ENCODE measurements at regions not wholly inside any gene's neighbourhood (a gene's known extent, or its start where the extent isn't known, plus 50 kb on each side); places are given as distances from the start of the nearest gene placed in this dataset.

DNA sequence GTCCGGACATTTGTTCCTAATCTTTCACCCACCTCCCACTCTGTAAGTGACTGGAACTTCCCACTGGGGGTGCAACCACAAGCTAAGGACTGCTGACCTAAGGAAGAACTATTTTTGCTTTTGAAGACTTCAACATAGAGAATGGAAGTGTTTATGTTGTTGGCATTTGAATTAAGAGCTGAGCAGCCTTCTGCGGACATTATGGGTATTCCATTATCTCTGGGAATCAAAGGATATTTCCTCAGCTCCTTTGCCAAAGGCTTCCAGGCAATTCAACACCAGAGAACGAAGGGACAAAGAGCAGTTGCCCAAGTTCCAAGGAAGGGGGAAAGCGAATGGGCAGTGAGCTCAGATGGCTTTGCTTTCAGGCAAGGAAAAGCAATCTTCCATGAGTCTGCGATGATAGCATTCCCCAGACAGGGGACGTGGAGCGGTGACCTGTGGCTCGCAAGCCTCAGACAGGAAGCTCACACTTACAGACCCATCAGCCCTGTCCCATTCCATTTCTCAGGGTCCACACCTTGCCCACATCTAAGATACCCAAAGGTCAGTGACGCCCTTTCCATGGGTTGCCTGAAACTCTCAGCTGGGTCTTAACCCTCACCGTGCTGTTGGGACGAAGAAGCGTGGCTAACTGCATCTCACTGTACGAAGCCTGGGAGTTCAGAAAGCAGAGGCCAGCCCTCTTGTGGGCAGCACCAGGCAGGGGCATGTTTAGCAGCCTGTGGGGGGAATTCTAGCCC is 116.8 kb downstream of the COPS8 start:
- Histone ChIP-seq H3K4me2 (ENCODE audit: insufficient read depth, low read length) (no peak overlapping the region), H3K36me3 (ENCODE audit: control insufficient read depth in 2 of 2, extremely low read depth in 1 of 2, insufficient read depth in 2 of 2, low read length in 2 of 2) (no peaks in the 10 kb centered on the region), H3K79me2 (ENCODE audit: control insufficient read depth, insufficient read depth, low read length) (no peaks in the 10 kb centered on the region), H4K20me1 (replicated peaks; ENCODE audit: control insufficient read depth, extremely low read depth, insufficient read depth, low read length) (no peaks in the 10 kb centered on the region), H3K27me3 (ENCODE audit: control insufficient read depth in 2 of 2, insufficient read depth in 2 of 2, low read length in 2 of 2) (peaks cover 0 to 2% of the 10 kb centered on the region in 2 experiments), H3K4me3 (replicated peaks in 1 of 3; ENCODE audit: insufficient read depth in 1 of 3, low read depth in 1 of 3, low read length in 3 of 3) (no peak overlapping the region), H3K4me1 (ENCODE audit: control insufficient read depth, extremely low read depth, insufficient read depth, low read length) (peaks cover 6% of the 10 kb centered on the region), H3K9me1 (replicated peaks; ENCODE audit: control insufficient read depth, extremely low read depth, insufficient read depth, low read length) (no peaks in the 10 kb centered on the region), H3K27ac (ENCODE audit: insufficient read depth, low read depth, low read length) (no peak overlapping the region), H3K9ac (replicated peaks; ENCODE audit: extremely low read depth, insufficient read depth, low read length) (no peak overlapping the region), H3K9me3 (replicated peaks; ENCODE audit: control insufficient read depth, insufficient read depth, low read length) (no peaks in the 10 kb centered on the region), H2AFZ (ENCODE audit: low read depth, low read length) (no peak overlapping the region)
- TF ChIP-seq, protein P1, sequence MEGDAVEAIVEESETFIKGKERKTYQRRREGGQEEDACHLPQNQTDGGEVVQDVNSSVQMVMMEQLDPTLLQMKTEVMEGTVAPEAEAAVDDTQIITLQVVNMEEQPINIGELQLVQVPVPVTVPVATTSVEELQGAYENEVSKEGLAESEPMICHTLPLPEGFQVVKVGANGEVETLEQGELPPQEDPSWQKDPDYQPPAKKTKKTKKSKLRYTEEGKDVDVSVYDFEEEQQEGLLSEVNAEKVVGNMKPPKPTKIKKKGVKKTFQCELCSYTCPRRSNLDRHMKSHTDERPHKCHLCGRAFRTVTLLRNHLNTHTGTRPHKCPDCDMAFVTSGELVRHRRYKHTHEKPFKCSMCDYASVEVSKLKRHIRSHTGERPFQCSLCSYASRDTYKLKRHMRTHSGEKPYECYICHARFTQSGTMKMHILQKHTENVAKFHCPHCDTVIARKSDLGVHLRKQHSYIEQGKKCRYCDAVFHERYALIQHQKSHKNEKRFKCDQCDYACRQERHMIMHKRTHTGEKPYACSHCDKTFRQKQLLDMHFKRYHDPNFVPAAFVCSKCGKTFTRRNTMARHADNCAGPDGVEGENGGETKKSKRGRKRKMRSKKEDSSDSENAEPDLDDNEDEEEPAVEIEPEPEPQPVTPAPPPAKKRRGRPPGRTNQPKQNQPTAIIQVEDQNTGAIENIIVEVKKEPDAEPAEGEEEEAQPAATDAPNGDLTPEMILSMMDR (IDR thresholded peaks at IDR 0.05; ENCODE audit: extremely low read depth in 1 of 2, insufficient read depth in 1 of 2, low read depth in 1 of 2, low read length in 2 of 2) = no peak
- ChIA-PET CTCF (interaction anchor here (0.7 to 2.0 kb wide), 5 partner anchors 12 to 369 kb away, joined by 3 to 5 read pairs (median 3); no protein-coding TSS in a partner anchor), POLR2A (no interaction called here)
- dilution Hi-C loops (cut with MboI; ENCODE audit: extremely low pct_ligation_motif_present, low sequenced_read_pairs) (no loop called here), intact Hi-C loops (cut with micrococcal nuclease) (loop anchor here (2.0 kb wide), 1 partner anchor 54 kb away; no protein-coding TSS in a partner anchor)
- no TSS peak for BruUV-seq (replicated peaks)
- FAIRE-seq = no peak
- no peak for DNase-seq (ENCODE audit: low read depth, low spot score)

DNA sequence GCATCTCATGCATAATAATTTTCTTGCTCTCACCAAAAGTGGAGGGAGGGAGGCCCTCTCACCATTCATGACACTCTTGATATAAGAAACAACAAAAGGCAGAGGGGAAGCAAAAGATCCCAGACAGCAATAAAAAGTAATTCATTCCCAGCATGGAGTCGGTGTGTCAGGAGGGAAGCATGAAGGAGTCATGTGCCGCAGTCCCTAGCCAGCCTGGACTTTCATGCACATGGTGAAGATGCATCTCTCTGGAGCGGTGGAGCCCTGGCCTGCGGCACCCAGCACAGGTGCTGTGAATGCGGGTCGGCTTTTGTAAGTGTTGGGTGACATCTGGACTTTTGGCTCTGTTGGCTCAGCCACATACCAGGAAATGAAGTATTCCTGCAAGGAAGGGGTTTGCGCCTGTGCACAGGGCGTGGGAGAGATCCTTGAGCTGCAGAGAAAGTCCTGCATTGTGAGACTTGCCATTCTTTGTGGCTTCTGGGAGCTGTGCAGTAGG is 119.4 kb downstream of the COPS8 start:
- BruUV-seq (replicated peaks) = no TSS peak
- Histone ChIP-seq H3K27me3 (ENCODE audit: control insufficient read depth in 2 of 2, insufficient read depth in 2 of 2, low read length in 2 of 2) (peaks cover 0 to 2% of the 10 kb centered on the region in 2 experiments), H3K9me1 (replicated peaks; ENCODE audit: control insufficient read depth, extremely low read depth, insufficient read depth, low read length) (no peaks in the 10 kb centered on the region), H2AFZ (ENCODE audit: low read depth, low read length) (no peak overlapping the region), H3K36me3 (ENCODE audit: control insufficient read depth in 2 of 2, extremely low read depth in 1 of 2, insufficient read depth in 2 of 2, low read length in 2 of 2) (no peaks in the 10 kb centered on the region), H4K20me1 (replicated peaks; ENCODE audit: control insufficient read depth, extremely low read depth, insufficient read depth, low read length) (no peaks in the 10 kb centered on the region), H3K9ac (replicated peaks; ENCODE audit: extremely low read depth, insufficient read depth, low read length) (no peak overlapping the region), H3K4me3 (replicated peaks in 1 of 3; ENCODE audit: insufficient read depth in 1 of 3, low read depth in 1 of 3, low read length in 3 of 3) (no peak overlapping the region), H3K79me2 (ENCODE audit: control insufficient read depth, insufficient read depth, low read length) (no peaks in the 10 kb centered on the region), H3K4me2 (ENCODE audit: insufficient read depth, low read length) (no peak overlapping the region), H3K9me3 (replicated peaks; ENCODE audit: control insufficient read depth, insufficient read depth, low read length) (no peaks in the 10 kb centered on the region), H3K4me1 (ENCODE audit: control insufficient read depth, extremely low read depth, insufficient read depth, low read length) (peaks cover 6% of the 10 kb centered on the region), H3K27ac (ENCODE audit: insufficient read depth, low read depth, low read length) (no peak overlapping the region)
- no peak for FAIRE-seq
- POLR2A ChIA-PET = no interaction called here
- intact Hi-C loops (cut with micrococcal nuclease) = no loop called here
- dilution Hi-C loops (cut with MboI; ENCODE audit: extremely low pct_ligation_motif_present, low sequenced_read_pairs) = no loop called here
- DNase-seq (ENCODE audit: low read depth, low spot score) = no peak
- TF ChIP-seq FOS (IDR thresholded peaks at IDR 0.05; ENCODE audit: borderline replicate concordance, insufficient read depth, low read length) (no peak), GATA2 (IDR thresholded peaks at IDR 0.05; ENCODE audit: insufficient read depth, insufficient read length, low read depth, low read length) (no peak), MYC (IDR thresholded peaks at IDR 0.05; ENCODE audit: low read depth, low read length) (no peak), POLR2A (IDR thresholded peaks at IDR 0.05; ENCODE audit: low read depth, low read length) (no peak), EZH2 (IDR thresholded peaks at IDR 0.05; ENCODE audit: borderline replicate concordance, low read depth, low read length, severe bottlenecking) (no peak), JUN (IDR thresholded peaks at IDR 0.05; ENCODE audit: borderline replicate concordance, insufficient read depth, insufficient read length, low read depth) (no peak), POLR2AphosphoS5 (IDR thresholded peaks at IDR 0.05; ENCODE audit: insufficient read depth, low read depth, low read length) (no peak)
- TF ChIP-seq, protein P2, sequence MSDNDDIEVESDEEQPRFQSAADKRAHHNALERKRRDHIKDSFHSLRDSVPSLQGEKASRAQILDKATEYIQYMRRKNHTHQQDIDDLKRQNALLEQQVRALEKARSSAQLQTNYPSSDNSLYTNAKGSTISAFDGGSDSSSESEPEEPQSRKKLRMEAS (IDR thresholded peaks at IDR 0.05; ENCODE audit: insufficient read depth, insufficient read length) = no peak
- TF ChIP-seq, protein P1 (IDR thresholded peaks at IDR 0.05; ENCODE audit: extremely low read depth in 1 of 2, insufficient read depth in 1 of 2, low read depth in 1 of 2, low read length in 2 of 2) = no peak
- CTCF ChIA-PET = interaction anchor here (1.1 kb wide), 1 partner anchor 40 kb away, joined by 3 read pairs; no protein-coding TSS in a partner anchor
